CD8-positive, alpha-beta memory T cell (primary cell): ENCODE measurements at regions not wholly inside any gene's neighbourhood (a gene's known extent, or its start where the extent isn't known, plus 50 kb on each side); places are given as distances from the start of the nearest gene placed in this dataset.

Source experiments
- CTCF ChIA-PET: fragments of 350-600 bp; sonication (Branson Sonifier 250); formaldehyde crosslinking; loops from one replicate; lab custom pipeline; 2021; ENCODE audit warnings: antibody characterized with exemption; lab: Charles Lee
- POLR2A ChIA-PET: fragments of 350-600 bp; sonication (Branson Sonifier 250); formaldehyde crosslinking; loops from one replicate; lab custom pipeline; 2021; ENCODE audit warnings: antibody characterized with exemption; lab: Charles Lee
- DNase-seq, 5 donors: peaks; one replicate each; pipeline versions ENCODE4 v3.0.0 to v3.0.0-alpha.2; 2020 to 2022; ENCODE audit warnings: mixed read lengths in 1 of 5
- H3K27ac ChIP-seq: one replicate; pipeline ENCODE4 v1.7.0; 2013; ENCODE audit warnings: low read depth, mild to moderate bottlenecking, low read length, moderate library complexity
- H3K27me3 ChIP-seq: 2 replicates; pipeline ENCODE4 v1.7.0; 2013; ENCODE audit warnings: low read length, mild to moderate bottlenecking; ENCODE audit not compliant: insufficient read depth, poor library complexity, severe bottlenecking
- H3K36me3 ChIP-seq: 2 replicates; pipeline ENCODE4 v1.7.0; 2013; ENCODE audit warnings: mild to moderate bottlenecking, low read length, moderate library complexity; ENCODE audit not compliant: insufficient read depth
- H3K4me1 ChIP-seq: 2 replicates; pipeline ENCODE4 v1.7.0; 2013; ENCODE audit warnings: mild to moderate bottlenecking, low read length, moderate library complexity; ENCODE audit not compliant: insufficient read depth
- H3K4me3 ChIP-seq: 2 replicates; pipeline ENCODE4 v1.7.0; 2013; ENCODE audit warnings: mild to moderate bottlenecking, low read length
- H3K9me3 ChIP-seq: 2 replicates; pipeline ENCODE4 v1.7.0; 2013; ENCODE audit warnings: mild to moderate bottlenecking, low read length
- H3K27ac Mint-ChIP-seq, 8 donors: one replicate each; pipeline ENCODE4 v1.8.0; 2020 to 2021; ENCODE audit warnings: mixed read lengths in 8 of 8, mild to moderate bottlenecking in 6 of 8, inconsistent platforms in 3 of 8, moderate library complexity in 3 of 8
- H3K27me3 Mint-ChIP-seq, 2 donors: one replicate each; pipeline ENCODE4 v1.8.0; 2020 to 2021; ENCODE audit warnings: mixed read lengths in 2 of 2, mild to moderate bottlenecking in 1 of 2, moderate library complexity in 1 of 2
- H3K36me3 Mint-ChIP-seq, 3 donors: one replicate each; pipeline ENCODE4 v1.8.0; 2020 to 2021; ENCODE audit warnings: mixed read lengths in 3 of 3, inconsistent platforms in 1 of 3, mild to moderate bottlenecking in 1 of 3
- H3K4me1 Mint-ChIP-seq, 3 donors: one replicate each; pipeline ENCODE4 v1.8.0; 2020 to 2021; ENCODE audit warnings: mixed read lengths in 3 of 3, inconsistent platforms in 1 of 3, mild to moderate bottlenecking in 1 of 3
- H3K4me3 Mint-ChIP-seq, 7 donors: one replicate each; pipeline ENCODE4 v1.8.0; 2020 to 2021; ENCODE audit warnings: mixed read lengths in 7 of 7, mild to moderate bottlenecking in 6 of 7, moderate library complexity in 4 of 7, inconsistent platforms in 2 of 7
- H3K9me3 Mint-ChIP-seq, 5 donors: one replicate each; pipeline ENCODE4 v1.8.0; 2020 to 2022; ENCODE audit warnings: mixed read lengths in 5 of 5, mild to moderate bottlenecking in 3 of 5, moderate library complexity in 2 of 5, inconsistent platforms in 1 of 5

- POLR2A ChIA-PET = no interaction called here
- Mint-ChIP-seq H3K4me1 (no peaks in the 10 kb centered on the region), H3K36me3 (no peaks in the 10 kb centered on the region), H3K27me3 (no peaks in the 10 kb centered on the region), H3K27ac (no peak overlapping the region), H3K4me3 (no peak overlapping the region), H3K9me3 (peaks cover 0 to 3% (median 0%) of the 10 kb centered on the region in 5 donors)
- H3K4me1 ChIP-seq = no peaks in the 10 kb centered on the region
- DNase-seq = no peak
- H3K4me3 ChIP-seq = no peak overlapping the region
- no peaks in the 10 kb centered on the region for H3K27me3 ChIP-seq
- CTCF ChIA-PET = no interaction called here
- no peaks in the 10 kb centered on the region for H3K9me3 ChIP-seq
- no peak overlapping the region for H3K27ac ChIP-seq
- no peaks in the 10 kb centered on the region for H3K36me3 ChIP-seq
These were observed 159.7 kb upstream of the MCHR2 start for GRCh38 chr6:100153636-100154275.

- ChIA-PET POLR2A (no interaction called here), CTCF (no interaction called here)
- DNase-seq = no peak
- Mint-ChIP-seq H3K27ac (no peak overlapping the region), H3K9me3 (no peaks in the 10 kb centered on the region), H3K27me3 (no peaks in the 10 kb centered on the region), H3K36me3 (no peaks in the 10 kb centered on the region), H3K4me3 (no peak overlapping the region), H3K4me1 (no peaks in the 10 kb centered on the region)
- Histone ChIP-seq H3K4me1 (no peaks in the 10 kb centered on the region), H3K27ac (no peak overlapping the region), H3K36me3 (no peaks in the 10 kb centered on the region), H3K9me3 (no peaks in the 10 kb centered on the region), H3K27me3 (no peaks in the 10 kb centered on the region), H3K4me3 (no peak overlapping the region)
These were observed 158.2 kb upstream of the MCHR2 start for GRCh38 chr6:100152201-100152600.

GRCh38 chr6:100144991-100145390 lies 151.0 kb upstream of the MCHR2 start:
- H3K9me3 Mint-ChIP-seq = no peaks in the 10 kb centered on the region
- H3K4me3 Mint-ChIP-seq = no peak overlapping the region
- no peak overlapping the region for H3K27ac Mint-ChIP-seq
- Histone ChIP-seq H3K4me3 (no peak overlapping the region), H3K36me3 (no peaks in the 10 kb centered on the region), H3K27ac (no peak overlapping the region), H3K9me3 (no peaks in the 10 kb centered on the region), H3K4me1 (no peaks in the 10 kb centered on the region), H3K27me3 (no peaks in the 10 kb centered on the region)
- POLR2A ChIA-PET = no interaction called here
- no peak for DNase-seq
- H3K36me3 Mint-ChIP-seq = no peaks in the 10 kb centered on the region
- H3K27me3 Mint-ChIP-seq = peaks cover 0 to 5% of the 10 kb centered on the region in 2 donors
- CTCF ChIA-PET = no interaction called here
- no peaks in the 10 kb centered on the region for H3K4me1 Mint-ChIP-seq

- Histone ChIP-seq H3K9me3 (no peaks in the 10 kb centered on the region), H3K27me3 (no peaks in the 10 kb centered on the region), H3K4me3 (no peak overlapping the region), H3K4me1 (no peaks in the 10 kb centered on the region), H3K36me3 (no peaks in the 10 kb centered on the region), H3K27ac (no peak overlapping the region)
- H3K9me3 Mint-ChIP-seq = peaks cover 0 to 2% (median 0%) of the 10 kb centered on the region in 5 donors
- H3K36me3 Mint-ChIP-seq = no peaks in the 10 kb centered on the region
- H3K4me1 Mint-ChIP-seq = no peaks in the 10 kb centered on the region
- no peak for DNase-seq
- no peak overlapping the region for H3K4me3 Mint-ChIP-seq
- POLR2A ChIA-PET = no interaction called here
- peaks cover 0 to 3% of the 10 kb centered on the region in 2 donors for H3K27me3 Mint-ChIP-seq
- CTCF ChIA-PET = no interaction called here
- no peak overlapping the region for H3K27ac Mint-ChIP-seq
These were observed 144.5 kb upstream of the MCHR2 start for GRCh38 chr6:100138346-100139022.

- H3K4me3 Mint-ChIP-seq = no peak overlapping the region
- Histone ChIP-seq H3K9me3 (no peaks in the 10 kb centered on the region), H3K27ac (no peak overlapping the region), H3K4me3 (no peak overlapping the region), H3K36me3 (no peaks in the 10 kb centered on the region), H3K27me3 (no peaks in the 10 kb centered on the region), H3K4me1 (no peaks in the 10 kb centered on the region)
- no peaks in the 10 kb centered on the region for H3K36me3 Mint-ChIP-seq
- no peaks in the 10 kb centered on the region for H3K4me1 Mint-ChIP-seq
- peaks cover 0 to 2% (median 0%) of the 10 kb centered on the region in 5 donors for H3K9me3 Mint-ChIP-seq
- DNase-seq = no peak
- CTCF ChIA-PET = no interaction called here
- peak overlapping the region in 1 of 8 donors; percentile 3 for H3K27ac Mint-ChIP-seq
- POLR2A ChIA-PET = no interaction called here
- peaks cover 0 to 2% of the 10 kb centered on the region in 2 donors for H3K27me3 Mint-ChIP-seq
These were observed 143.7 kb upstream of the MCHR2 start for GRCh38 chr6:100137759-100138158.

GRCh38 chr6:100136590-100136989 lies 142.6 kb upstream of the MCHR2 start:
- Histone ChIP-seq H3K27ac (no peak overlapping the region), H3K4me1 (no peaks in the 10 kb centered on the region), H3K9me3 (no peaks in the 10 kb centered on the region), H3K36me3 (no peaks in the 10 kb centered on the region), H3K4me3 (no peak overlapping the region), H3K27me3 (no peaks in the 10 kb centered on the region)
- no peak for DNase-seq
- Mint-ChIP-seq H3K4me3 (no peak overlapping the region), H3K36me3 (no peaks in the 10 kb centered on the region), H3K4me1 (no peaks in the 10 kb centered on the region), H3K27ac (no peak overlapping the region), H3K27me3 (peaks cover 0 to 1% of the 10 kb centered on the region in 2 donors), H3K9me3 (peaks cover 0 to 2% (median 0%) of the 10 kb centered on the region in 5 donors)
- CTCF ChIA-PET = no interaction called here
- POLR2A ChIA-PET = no interaction called here

GRCh38 chr6:100135977-100136376 lies 142.0 kb upstream of the MCHR2 start:
- H3K9me3 ChIP-seq = no peaks in the 10 kb centered on the region
- no peaks in the 10 kb centered on the region for H3K27me3 ChIP-seq
- ChIA-PET POLR2A (no interaction called here), CTCF (no interaction called here)
- Mint-ChIP-seq H3K36me3 (no peaks in the 10 kb centered on the region), H3K4me3 (no peak overlapping the region), H3K27ac (no peak overlapping the region), H3K27me3 (no peaks in the 10 kb centered on the region), H3K9me3 (peaks cover 4 to 7% (median 5%) of the 10 kb centered on the region in 5 donors), H3K4me1 (no peaks in the 10 kb centered on the region)
- H3K4me1 ChIP-seq = no peaks in the 10 kb centered on the region
- H3K27ac ChIP-seq = no peak overlapping the region
- no peaks in the 10 kb centered on the region for H3K36me3 ChIP-seq
- H3K4me3 ChIP-seq = no peak overlapping the region
- no peak for DNase-seq

- ChIA-PET CTCF (no interaction called here), POLR2A (no interaction called here)
- no peaks in the 10 kb centered on the region for H3K27me3 ChIP-seq
- H3K9me3 ChIP-seq = no peaks in the 10 kb centered on the region
- Mint-ChIP-seq H3K27me3 (no peaks in the 10 kb centered on the region), H3K36me3 (no peaks in the 10 kb centered on the region), H3K9me3 (peaks cover 7 to 12% (median 10%) of the 10 kb centered on the region in 5 donors), H3K4me3 (no peak overlapping the region), H3K27ac (no peak overlapping the region), H3K4me1 (no peaks in the 10 kb centered on the region)
- H3K4me1 ChIP-seq = no peaks in the 10 kb centered on the region
- DNase-seq = no peak
- H3K27ac ChIP-seq = no peak overlapping the region
- H3K4me3 ChIP-seq = no peak overlapping the region
- H3K36me3 ChIP-seq = no peaks in the 10 kb centered on the region
These were observed 140.7 kb upstream of the MCHR2 start for GRCh38 chr6:100134703-100135102.
